Breast epithelium (tissue), 3 donors: ENCODE measurements at regions not wholly inside any gene's neighbourhood (a gene's known extent, or its start where the extent isn't known, plus 50 kb on each side); places are given as distances from the start of the nearest gene placed in this dataset.

Source experiments
- CTCF ChIP-seq, 3 donors: fragments of 450-650 bp; IDR thresholded peaks; one replicate each; pipeline ENCODE4 v1.5.1; 2016 to 2017; ENCODE audit warnings: antibody characterized with exemption in 3 of 3, mild to moderate bottlenecking in 3 of 3, moderate library complexity in 3 of 3
- POLR2A ChIP-seq: fragments of 450-650 bp; IDR thresholded peaks from one replicate; pipeline ENCODE4 v1.6.1; 2016; ENCODE audit warnings: antibody characterized with exemption, mild to moderate bottlenecking, moderate library complexity
- POLR2AphosphoS5 ChIP-seq, 3 donors: sonication (generic); formaldehyde crosslinking; IDR thresholded peaks; one replicate each; pipeline ENCODE4 v1.6.1; 2017; ENCODE audit warnings: antibody characterized with exemption in 3 of 3

- no peak for TF ChIP-seq POLR2A
- no peak for TF ChIP-seq CTCF (IDR thresholded peaks at IDR 0.05)
- no peak for TF ChIP-seq POLR2AphosphoS5 (IDR thresholded peaks at IDR 0.05)
These were observed 305.2 kb downstream of the ETAA1 start for GRCh38 chr2:67702284-67702683.
